GM18951 (cell line): ENCODE measurements at regions not wholly inside any gene's neighbourhood (a gene's known extent, or its start where the extent isn't known, plus 50 kb on each side); places are given as distances from the start of the nearest gene placed in this dataset.

Source experiments
- POLR2A ChIP-seq: IDR thresholded peaks from 4 replicates; pipeline ENCODE4 v1.6.1; 2011; ENCODE audit warnings: mild to moderate bottlenecking; ENCODE audit not compliant: insufficient read length, insufficient read depth; ENCODE audit errors: extremely low read depth
- in situ Hi-C: fragments of 300-500 bp; cut with MboI; formaldehyde crosslinking; loops from one replicate; pipeline ENCODE4 v1.12.0; 2022; ENCODE audit warnings: low sequenced_read_pairs, mixed read lengths, inconsistent platforms; ENCODE audit not compliant: unreplicated experiment

DNA sequence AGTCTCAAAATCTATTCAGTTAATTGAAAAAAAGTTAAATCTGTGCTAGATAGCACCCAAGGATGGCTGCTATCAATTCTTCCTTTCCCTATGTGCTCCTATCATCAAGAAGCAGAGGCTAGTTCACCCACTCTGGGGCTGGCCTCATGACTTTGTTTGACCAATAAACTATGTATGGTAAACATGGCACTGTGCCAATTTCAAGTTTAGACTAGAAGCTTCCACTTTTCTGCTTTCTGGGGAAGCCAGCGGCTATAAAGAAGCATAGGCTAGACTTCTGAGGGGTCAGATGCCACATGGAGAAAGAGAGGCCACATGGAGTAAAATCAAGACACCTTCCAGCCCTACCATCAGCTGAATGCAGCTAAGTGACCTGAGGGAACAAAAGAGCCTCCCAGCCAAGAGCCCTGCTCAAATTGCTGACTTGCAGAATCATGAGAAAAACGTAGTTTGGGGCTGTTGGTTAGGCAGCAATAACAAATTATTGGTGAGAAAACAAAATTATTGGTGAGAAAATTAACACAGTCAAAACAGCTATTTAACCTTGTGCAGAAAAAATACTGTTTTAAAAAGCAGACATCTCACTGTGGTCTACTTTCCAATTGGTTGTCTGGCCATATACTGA is 86.5 kb upstream of the SLC14A2 start:
- in situ Hi-C loops: no loop called here
- no peak for TF ChIP-seq POLR2A

DNA sequence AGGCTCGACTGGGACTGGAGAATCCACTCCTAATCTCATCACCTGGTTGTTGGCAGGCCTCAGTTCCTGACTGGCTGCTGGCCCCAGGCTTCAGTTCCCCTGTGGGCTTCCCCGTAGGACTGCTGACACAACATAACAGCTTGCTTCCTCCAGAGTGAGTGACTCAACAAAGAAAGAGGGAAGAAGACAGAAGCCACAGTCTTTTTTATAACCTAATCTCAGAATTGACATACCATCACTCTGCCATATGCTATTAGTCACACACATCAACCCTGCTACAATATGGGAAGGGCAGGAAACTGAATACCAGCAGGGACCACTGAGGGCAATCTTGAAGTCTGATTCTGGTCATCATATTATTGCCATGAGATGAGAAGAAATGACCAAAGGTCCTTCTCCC is 76.8 kb upstream of the SLC14A2 start:
- TF ChIP-seq POLR2A: no peak
- in situ Hi-C loops: no loop called here

DNA sequence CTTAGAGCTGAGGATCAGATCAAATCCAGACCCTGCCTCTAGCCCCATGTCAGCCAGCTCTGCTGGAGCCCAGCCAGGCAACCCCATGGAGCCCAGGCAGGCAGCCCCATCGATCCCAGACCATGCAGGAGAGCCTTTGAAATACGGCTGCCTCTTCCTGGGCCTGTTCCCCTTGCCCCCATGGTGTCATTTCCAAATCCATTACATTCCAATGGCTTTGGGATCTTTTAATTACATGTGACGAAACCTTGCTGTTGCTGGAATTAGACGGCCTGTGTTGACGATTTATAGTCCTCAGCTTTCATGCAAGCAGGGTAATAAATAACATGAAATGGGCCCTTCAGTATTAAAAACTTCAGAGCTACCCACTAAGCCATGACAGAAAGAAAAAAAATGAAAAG is 75.8 kb upstream of the SLC14A2 start:
- in situ Hi-C loops: no loop called here

DNA sequence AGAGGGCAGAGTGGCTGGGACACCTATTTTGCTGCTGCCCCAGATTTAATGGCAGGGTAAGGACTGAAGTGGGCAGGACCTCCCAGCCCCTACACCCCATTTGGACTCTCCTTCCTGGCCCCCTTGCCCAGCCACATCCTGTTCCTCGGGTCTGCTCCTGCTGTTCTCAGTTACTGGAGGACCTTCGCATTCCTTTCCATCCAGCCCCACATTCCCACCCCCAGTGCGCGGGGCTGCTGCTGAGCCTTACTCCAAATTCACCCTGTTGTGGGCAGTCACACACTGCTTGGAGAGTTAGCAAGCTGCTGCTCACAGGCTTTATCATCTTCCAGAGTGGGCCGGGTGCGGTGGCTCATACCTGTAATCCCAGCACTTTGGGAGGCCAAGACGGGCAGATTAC is 75.2 kb upstream of the SLC14A2 start:
- in situ Hi-C loops: no loop called here
- no peak for TF ChIP-seq POLR2A

More for the DNA sequence above, 75.8 kb upstream of the SLC14A2 start:
- TF ChIP-seq POLR2A: no peak

DNA sequence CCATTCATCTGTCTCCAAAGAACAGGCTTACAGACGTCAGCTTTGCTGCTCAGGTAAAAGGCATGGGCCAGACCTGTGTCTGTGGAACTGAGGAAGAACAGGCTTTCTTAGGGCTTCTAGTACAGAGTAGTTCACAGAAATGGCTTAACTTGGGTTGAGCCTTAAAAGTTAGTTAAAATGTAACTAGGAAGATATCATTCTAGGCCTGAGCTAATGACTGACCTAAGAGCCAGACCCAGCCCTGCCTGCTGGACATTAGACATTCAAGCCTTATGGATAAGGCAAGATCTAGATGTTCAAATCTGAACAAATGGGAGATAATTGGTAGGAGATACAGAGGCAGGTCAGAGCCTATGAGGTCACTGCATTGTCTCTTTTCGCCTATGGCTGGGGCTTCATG is 73.9 kb upstream of the SLC14A2 start:
- no peak for TF ChIP-seq POLR2A

GRCh38 chr18:45542043-45542442 is 73.2 kb upstream of the SLC14A2 start:
- TF ChIP-seq POLR2A: no peak
- in situ Hi-C loops: no loop called here

More for the DNA sequence above, 73.9 kb upstream of the SLC14A2 start:
- in situ Hi-C loops: no loop called here

GRCh38 chr18:45547910-45548309 is 67.4 kb upstream of the SLC14A2 start:
- in situ Hi-C loops: no loop called here
- no peak for TF ChIP-seq POLR2A

DNA sequence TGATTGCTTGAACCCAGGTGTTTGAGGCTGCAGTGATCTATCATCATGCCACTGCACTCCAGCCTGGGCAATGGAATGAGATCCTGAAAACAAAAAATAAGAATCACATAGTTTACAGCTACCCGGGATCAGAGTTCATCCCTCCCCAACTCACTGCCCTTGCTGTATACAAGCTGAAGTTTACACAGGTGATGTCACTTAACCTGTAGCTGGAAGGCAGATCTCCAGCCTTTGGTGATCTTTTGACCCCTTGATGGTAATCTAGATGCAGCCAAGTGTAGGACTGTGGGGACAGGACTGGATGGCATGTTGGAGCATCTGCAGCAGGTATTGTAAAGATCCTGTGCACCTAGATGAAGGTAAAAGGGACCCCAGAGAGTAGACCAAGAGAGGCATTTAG is 66.7 kb upstream of the SLC14A2 start:
- in situ Hi-C loops: no loop called here
- no peak for TF ChIP-seq POLR2A

GRCh38 chr18:45549290-45549689 is 66.0 kb upstream of the SLC14A2 start:
- in situ Hi-C loops: no loop called here
- no peak for TF ChIP-seq POLR2A

DNA sequence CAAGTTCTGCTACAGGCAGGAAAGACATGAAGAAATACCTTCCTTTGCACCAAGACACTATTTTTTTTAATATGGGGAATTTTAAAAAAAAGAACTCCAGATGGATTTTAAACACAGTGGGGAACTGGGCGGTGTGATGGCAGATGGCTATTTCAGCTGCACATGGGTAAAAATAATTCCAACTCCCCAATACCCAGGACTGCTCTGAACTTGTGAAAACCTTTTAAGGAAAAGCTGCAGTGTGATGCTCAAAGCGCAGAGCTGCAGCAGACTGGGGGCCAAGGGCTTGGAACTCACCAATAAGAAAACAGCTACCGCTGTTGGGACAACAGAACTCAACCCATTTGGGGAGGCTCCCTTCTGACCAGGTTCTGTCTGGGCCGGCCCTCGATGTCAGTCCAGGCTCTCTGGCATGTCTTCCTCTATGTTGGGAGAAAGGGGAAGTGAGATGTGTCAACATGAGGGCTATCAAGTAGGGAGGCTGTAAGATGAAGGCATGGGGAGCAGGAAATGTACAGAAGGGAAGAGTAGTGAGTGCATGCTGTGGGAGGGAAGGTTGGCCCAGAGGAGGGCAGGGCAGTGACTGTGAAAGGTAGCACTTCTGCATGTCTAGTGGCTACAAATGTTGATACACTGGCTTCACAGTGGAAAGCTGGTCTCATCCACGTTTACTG is 64.0 kb upstream of the SLC14A2 start:
- in situ Hi-C loops: no loop called here

GRCh38 chr18:45553723-45554388 is 61.4 kb upstream of the SLC14A2 start:
- in situ Hi-C loops: no loop called here
- no peak for TF ChIP-seq POLR2A

More for the DNA sequence above, 64.0 kb upstream of the SLC14A2 start:
- TF ChIP-seq POLR2A: no peak

GRCh38 chr18:45554389-45554737 is 60.9 kb upstream of the SLC14A2 start:
- no peak for TF ChIP-seq POLR2A

DNA sequence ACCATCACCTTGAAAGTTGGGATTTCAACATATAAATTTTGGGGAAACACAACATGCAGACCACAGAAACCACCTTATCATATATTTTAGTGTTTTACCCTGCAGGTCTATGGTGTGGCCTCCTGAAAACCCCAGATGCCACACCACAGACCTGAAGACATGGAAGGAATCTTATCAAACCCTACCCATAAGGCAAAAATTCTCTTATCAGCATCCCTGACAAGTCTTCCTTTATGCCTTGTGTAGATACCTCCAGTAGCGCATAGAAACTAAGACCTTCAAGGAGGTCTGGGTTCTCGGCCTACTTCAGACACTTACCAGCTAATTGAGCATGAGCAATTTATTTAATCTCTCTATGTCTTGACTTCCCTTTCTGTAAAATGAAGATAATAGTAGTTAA is 59.1 kb upstream of the SLC14A2 start:
- no peak for TF ChIP-seq POLR2A
- in situ Hi-C loops: no loop called here

More at GRCh38 chr18:45554389-45554737, 60.9 kb upstream of the SLC14A2 start:
- in situ Hi-C loops: no loop called here

DNA sequence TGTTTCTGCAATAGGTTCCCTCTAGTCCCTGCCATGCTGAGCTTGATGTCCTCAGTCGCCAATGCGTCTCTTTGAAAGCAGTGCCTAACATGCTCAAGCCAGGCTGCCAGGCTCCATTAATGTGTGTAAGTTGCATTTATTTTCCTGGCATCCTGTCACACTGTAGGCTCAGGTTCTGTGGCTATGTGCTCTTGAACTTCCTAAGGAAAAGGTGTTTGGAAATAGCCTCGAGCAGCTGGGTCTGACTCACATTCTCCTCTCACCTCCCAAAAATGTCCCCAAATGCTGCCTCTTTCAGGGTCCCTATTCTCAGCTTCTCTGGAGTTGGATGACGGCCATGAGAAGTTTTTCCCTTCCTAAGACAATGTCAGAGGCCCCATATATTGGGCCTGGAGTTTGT is 58.0 kb upstream of the SLC14A2 start:
- TF ChIP-seq POLR2A: no peak
- in situ Hi-C loops: no loop called here

GRCh38 chr18:45557779-45558178 is 57.5 kb upstream of the SLC14A2 start:
- in situ Hi-C loops: no loop called here

More at GRCh38 chr18:45557779-45558178, 57.5 kb upstream of the SLC14A2 start:
- TF ChIP-seq POLR2A: no peak
